ENCODE measurements at regions not wholly inside any gene's neighbourhood (a gene's known extent, or its start where the extent isn't known, plus 50 kb on each side); places are given as distances from the start of the nearest gene placed in this dataset.

GRCh38 chr5:40376566-40376965, 303.1 kb upstream of the PTGER4 start:
- no peaks in the 10 kb centered on the region for H3K36me3 ChIP-seq (ENCODE audit: control insufficient read depth, insufficient read depth, low read length)
- no peaks in the 10 kb centered on the region for H3K4me1 ChIP-seq (ENCODE audit: control insufficient read depth, insufficient read depth, low read length)
- DNase-seq = no peak
- 89% methylated on average over 1 of the region's 1 CpG for WGBS (ENCODE audit: insufficient coverage, low lambda C conversion rate)
- peaks cover 3% of the 10 kb centered on the region for H3K9me3 ChIP-seq (ENCODE audit: control insufficient read depth, low read depth, low read length)
- H3K4me3 ChIP-seq (ENCODE audit: low read length) = no peak overlapping the region
- no peak overlapping the region for H3K27ac ChIP-seq (ENCODE audit: low read length)
- no peaks in the 10 kb centered on the region for H3K27me3 ChIP-seq (ENCODE audit: control insufficient read depth, insufficient read depth, low read length)

GRCh38 chr5:40374853-40375252, 304.9 kb upstream of the PTGER4 start:
- H3K27ac ChIP-seq (ENCODE audit: low read length) = no peak overlapping the region
- H3K4me3 ChIP-seq (ENCODE audit: low read length) = no peak overlapping the region

GRCh38 chr5:40368200-40368599, 311.5 kb upstream of the PTGER4 start:
- WGBS (ENCODE audit: insufficient coverage, low lambda C conversion rate) = no CpG with 5 or more reads among the region's 5 CpGs
- Histone ChIP-seq H3K27me3 (ENCODE audit: control insufficient read depth, insufficient read depth, low read length) (no peaks in the 10 kb centered on the region), H3K4me1 (ENCODE audit: control insufficient read depth, insufficient read depth, low read length) (no peaks in the 10 kb centered on the region), H3K36me3 (ENCODE audit: control insufficient read depth, insufficient read depth, low read length) (no peaks in the 10 kb centered on the region), H3K9me3 (ENCODE audit: control insufficient read depth, low read depth, low read length) (no peaks in the 10 kb centered on the region), H3K4me3 (ENCODE audit: low read length) (no peak overlapping the region), H3K27ac (ENCODE audit: low read length) (no peak overlapping the region)
- no peak for DNase-seq

More at GRCh38 chr5:40374853-40375252, 304.9 kb upstream of the PTGER4 start:
- WGBS (ENCODE audit: insufficient coverage, low lambda C conversion rate) = 88% methylated on average over 6 of the region's 6 CpGs
- Histone ChIP-seq H3K27me3 (ENCODE audit: control insufficient read depth, insufficient read depth, low read length) (no peaks in the 10 kb centered on the region), H3K4me1 (ENCODE audit: control insufficient read depth, insufficient read depth, low read length) (no peaks in the 10 kb centered on the region), H3K36me3 (ENCODE audit: control insufficient read depth, insufficient read depth, low read length) (no peaks in the 10 kb centered on the region), H3K9me3 (ENCODE audit: control insufficient read depth, low read depth, low read length) (peaks cover 3% of the 10 kb centered on the region)
- no peak for DNase-seq

- H3K9me3 ChIP-seq (ENCODE audit: control insufficient read depth, low read depth, low read length) = no peaks in the 10 kb centered on the region
- H3K27me3 ChIP-seq (ENCODE audit: control insufficient read depth, insufficient read depth, low read length) = no peaks in the 10 kb centered on the region
- no CpG with 5 or more reads among the region's 2 CpGs for WGBS (ENCODE audit: insufficient coverage, low lambda C conversion rate)
- H3K4me3 ChIP-seq (ENCODE audit: low read length) = no peak overlapping the region
- no peaks in the 10 kb centered on the region for H3K4me1 ChIP-seq (ENCODE audit: control insufficient read depth, insufficient read depth, low read length)
- no peak for DNase-seq
- H3K27ac ChIP-seq (ENCODE audit: low read length) = no peak overlapping the region
- no peaks in the 10 kb centered on the region for H3K36me3 ChIP-seq (ENCODE audit: control insufficient read depth, insufficient read depth, low read length)
Observed at GRCh38 chr5:40367255-40367654, 312.5 kb upstream of the PTGER4 start.

- H3K36me3 ChIP-seq (ENCODE audit: control insufficient read depth, insufficient read depth, low read length) = no peaks in the 10 kb centered on the region
- H3K27ac ChIP-seq (ENCODE audit: low read length) = no peak overlapping the region
- H3K27me3 ChIP-seq (ENCODE audit: control insufficient read depth, insufficient read depth, low read length) = no peaks in the 10 kb centered on the region
- no peak overlapping the region for H3K4me3 ChIP-seq (ENCODE audit: low read length)
- WGBS (ENCODE audit: insufficient coverage, low lambda C conversion rate) = 71% methylated on average over 1 of the region's 2 CpGs
- DNase-seq = no peak
- no peaks in the 10 kb centered on the region for H3K4me1 ChIP-seq (ENCODE audit: control insufficient read depth, insufficient read depth, low read length)
- H3K9me3 ChIP-seq (ENCODE audit: control insufficient read depth, low read depth, low read length) = no peaks in the 10 kb centered on the region
Observed at GRCh38 chr5:40365342-40366330, 314.1 kb upstream of the PTGER4 start.

DNA sequence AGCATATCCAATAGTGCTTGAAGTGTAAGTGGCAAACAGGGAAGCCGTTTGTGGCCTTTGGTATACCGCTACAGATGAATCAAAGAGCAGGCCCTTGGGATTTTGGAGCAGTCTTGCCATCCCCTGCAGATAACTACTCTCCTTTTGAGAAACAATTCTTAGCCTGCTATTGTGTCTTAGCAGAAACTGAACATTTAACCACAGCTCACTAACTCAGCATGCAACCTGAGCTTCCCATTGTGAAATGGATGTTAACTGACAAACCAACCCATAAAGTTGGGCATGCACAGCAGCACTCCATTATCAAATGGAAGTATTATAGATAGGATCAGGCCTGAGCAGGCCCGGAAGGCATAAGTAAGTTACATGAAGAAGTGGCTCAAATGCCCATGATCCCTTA, 315.3 kb upstream of the PTGER4 start:
- no peaks in the 10 kb centered on the region for H3K36me3 ChIP-seq (ENCODE audit: control insufficient read depth, insufficient read depth, low read length)
- no CpG with 5 or more reads among the region's 3 CpGs for WGBS (ENCODE audit: insufficient coverage, low lambda C conversion rate)
- H3K4me1 ChIP-seq (ENCODE audit: control insufficient read depth, insufficient read depth, low read length) = no peaks in the 10 kb centered on the region
- H3K27ac ChIP-seq (ENCODE audit: low read length) = no peak overlapping the region
- H3K9me3 ChIP-seq (ENCODE audit: control insufficient read depth, low read depth, low read length) = no peaks in the 10 kb centered on the region
- no peak for DNase-seq
- H3K27me3 ChIP-seq (ENCODE audit: control insufficient read depth, insufficient read depth, low read length) = no peaks in the 10 kb centered on the region
- H3K4me3 ChIP-seq (ENCODE audit: low read length) = no peak overlapping the region

GRCh38 chr5:40361378-40361777, 318.3 kb upstream of the PTGER4 start:
- Histone ChIP-seq H3K4me3 (ENCODE audit: low read length) (no peak overlapping the region), H3K9me3 (ENCODE audit: control insufficient read depth, low read depth, low read length) (no peaks in the 10 kb centered on the region), H3K27me3 (ENCODE audit: control insufficient read depth, insufficient read depth, low read length) (no peaks in the 10 kb centered on the region), H3K4me1 (ENCODE audit: control insufficient read depth, insufficient read depth, low read length) (no peaks in the 10 kb centered on the region), H3K27ac (ENCODE audit: low read length) (no peak overlapping the region), H3K36me3 (ENCODE audit: control insufficient read depth, insufficient read depth, low read length) (no peaks in the 10 kb centered on the region)
- WGBS (ENCODE audit: insufficient coverage, low lambda C conversion rate) = 100% methylated on average over 2 of the region's 2 CpGs
- no peak for DNase-seq

DNA sequence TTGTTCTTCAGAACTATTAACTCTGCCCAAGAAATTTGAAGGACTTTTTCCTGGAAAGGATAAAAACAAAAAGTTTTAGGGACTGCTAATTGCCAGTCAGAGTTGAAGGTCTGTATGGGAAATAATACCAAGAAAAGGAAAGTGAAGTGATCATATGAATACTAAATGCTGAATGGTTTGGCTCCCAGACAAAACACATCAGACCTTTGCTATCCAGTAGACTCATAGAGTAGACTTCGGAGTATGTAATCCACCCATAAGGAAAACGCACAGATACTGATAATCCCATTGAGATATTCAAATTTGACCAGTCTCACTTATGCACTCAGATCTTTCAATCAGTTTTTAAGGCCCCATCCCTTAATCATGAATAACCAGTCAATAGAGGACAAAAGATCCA, 319.0 kb upstream of the PTGER4 start:
- no peak overlapping the region for H3K27ac ChIP-seq (ENCODE audit: low read length)
- no peaks in the 10 kb centered on the region for H3K27me3 ChIP-seq (ENCODE audit: control insufficient read depth, insufficient read depth, low read length)
- H3K4me3 ChIP-seq (ENCODE audit: low read length) = no peak overlapping the region
- no CpG with 5 or more reads among the region's 2 CpGs for WGBS (ENCODE audit: insufficient coverage, low lambda C conversion rate)
- no peaks in the 10 kb centered on the region for H3K4me1 ChIP-seq (ENCODE audit: control insufficient read depth, insufficient read depth, low read length)
- no peak for DNase-seq
- no peaks in the 10 kb centered on the region for H3K9me3 ChIP-seq (ENCODE audit: control insufficient read depth, low read depth, low read length)
- no peaks in the 10 kb centered on the region for H3K36me3 ChIP-seq (ENCODE audit: control insufficient read depth, insufficient read depth, low read length)

DNA sequence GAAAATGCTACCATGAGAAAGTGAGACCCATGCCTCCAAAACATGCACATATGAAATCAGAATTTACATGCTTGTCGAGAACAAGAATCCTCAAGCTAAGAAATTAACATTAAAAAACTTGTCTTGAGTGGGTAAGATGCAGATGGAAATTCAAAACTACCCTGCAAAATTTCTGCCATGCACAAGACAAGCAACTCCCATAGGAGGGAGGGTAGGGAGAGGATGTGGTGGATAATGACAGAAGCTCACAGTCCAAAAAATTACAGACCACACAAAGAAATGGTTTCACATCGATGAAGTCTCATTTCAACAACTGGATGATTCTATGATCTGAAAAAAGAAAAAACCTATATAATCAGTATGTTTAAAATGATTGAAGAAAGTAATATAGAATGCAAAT, 319.9 kb upstream of the PTGER4 start:
- Histone ChIP-seq H3K4me1 (ENCODE audit: control insufficient read depth, insufficient read depth, low read length) (no peaks in the 10 kb centered on the region), H3K9me3 (ENCODE audit: control insufficient read depth, low read depth, low read length) (no peaks in the 10 kb centered on the region), H3K27ac (ENCODE audit: low read length) (no peak overlapping the region), H3K4me3 (ENCODE audit: low read length) (no peak overlapping the region), H3K27me3 (ENCODE audit: control insufficient read depth, insufficient read depth, low read length) (no peaks in the 10 kb centered on the region), H3K36me3 (ENCODE audit: control insufficient read depth, insufficient read depth, low read length) (no peaks in the 10 kb centered on the region)
- whole genome bisulfite sequencing (ENCODE audit: insufficient coverage, low lambda C conversion rate) = 80% methylated on average over 1 of the region's 2 CpGs
- no peak for DNase-seq

- no CpG with 5 or more reads among the region's 1 CpG for WGBS (ENCODE audit: insufficient coverage, low lambda C conversion rate)
- no peak overlapping the region for H3K4me3 ChIP-seq (ENCODE audit: low read length)
- no peaks in the 10 kb centered on the region for H3K27me3 ChIP-seq (ENCODE audit: control insufficient read depth, insufficient read depth, low read length)
- no peak overlapping the region for H3K27ac ChIP-seq (ENCODE audit: low read length)
- no peaks in the 10 kb centered on the region for H3K4me1 ChIP-seq (ENCODE audit: control insufficient read depth, insufficient read depth, low read length)
- H3K9me3 ChIP-seq (ENCODE audit: control insufficient read depth, low read depth, low read length) = no peaks in the 10 kb centered on the region
- DNase-seq = no peak
- no peaks in the 10 kb centered on the region for H3K36me3 ChIP-seq (ENCODE audit: control insufficient read depth, insufficient read depth, low read length)
Observed at GRCh38 chr5:40359093-40359492, 320.6 kb upstream of the PTGER4 start.

GRCh38 chr5:40356248-40356647, 323.5 kb upstream of the PTGER4 start:
- H3K36me3 ChIP-seq (ENCODE audit: control insufficient read depth, insufficient read depth, low read length) = no peaks in the 10 kb centered on the region
- no peak overlapping the region for H3K27ac ChIP-seq (ENCODE audit: low read length)
- no peaks in the 10 kb centered on the region for H3K9me3 ChIP-seq (ENCODE audit: control insufficient read depth, low read depth, low read length)
- 50% methylated on average over 1 of the region's 1 CpG for WGBS (ENCODE audit: insufficient coverage, low lambda C conversion rate)
- H3K4me1 ChIP-seq (ENCODE audit: control insufficient read depth, insufficient read depth, low read length) = no peaks in the 10 kb centered on the region
- H3K27me3 ChIP-seq (ENCODE audit: control insufficient read depth, insufficient read depth, low read length) = no peaks in the 10 kb centered on the region
- no peak for DNase-seq
- H3K4me3 ChIP-seq (ENCODE audit: low read length) = no peak overlapping the region

All from large intestine (tissue), 3 donors.